H1 (cell line): ENCODE measurements at regions not wholly inside any gene's neighbourhood (a gene's known extent, or its start where the extent isn't known, plus 50 kb on each side); places are given as distances from the start of the nearest gene placed in this dataset.

Experiments used
- HDAC6 ChIP-seq: IDR thresholded peaks from one replicate; pipeline ENCODE4 v1.7.1; 2012; ENCODE audit warnings: low read depth, mild to moderate bottlenecking, inconsistent platforms, low read length, moderate library complexity
- NRF1 ChIP-seq: IDR thresholded peaks from 2 replicates; pipeline ENCODE4 v1.6.1; 2011; ENCODE audit warnings: mild to moderate bottlenecking, low read depth, low read length, improper control_type of control experiment
- POLR2AphosphoS5 ChIP-seq: IDR thresholded peaks from 2 replicates; pipeline ENCODE4 v1.6.1; 2011; ENCODE audit warnings: low read depth, low read length
- RBBP5 ChIP-seq: IDR thresholded peaks from 2 replicates; pipeline ENCODE4 v1.7.1; 2012; ENCODE audit warnings: low read depth, mild to moderate bottlenecking, inconsistent platforms, low read length, moderate library complexity, borderline replicate concordance
- USF2 ChIP-seq: IDR thresholded peaks from 2 replicates; pipeline ENCODE4 v1.6.1; 2011; ENCODE audit warnings: low read length, improper control_type of control experiment
- TF ChIP-seq, protein P1 (sequence below): IDR thresholded peaks from 2 replicates; pipeline ENCODE4 v1.6.1; 2011; ENCODE audit warnings: low read depth, mild to moderate bottlenecking, low read length; ENCODE audit not compliant: insufficient read depth

DNA sequence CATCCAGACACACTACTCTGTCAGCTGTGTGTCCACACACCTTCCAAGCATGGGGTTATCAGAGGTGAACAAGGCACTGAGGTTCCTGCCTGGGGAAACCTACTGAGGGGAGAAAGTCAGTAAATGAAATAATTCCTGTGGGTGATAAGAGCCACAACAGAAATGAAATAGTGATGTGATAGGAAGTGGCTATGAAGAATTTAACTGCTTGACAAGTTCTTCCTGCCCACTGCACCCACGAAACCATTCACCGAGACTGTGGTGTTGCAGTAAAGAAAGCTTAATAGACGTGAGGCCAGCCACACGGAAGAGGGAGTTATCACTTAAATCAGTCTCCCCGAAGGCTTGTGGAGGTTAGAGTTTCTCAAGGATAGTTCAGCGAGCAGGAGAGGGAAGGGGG is 353.1 kb downstream of the UQCRFS1 start (continued):
- TF ChIP-seq POLR2AphosphoS5 (no peak), RBBP5 (no peak), NRF1 (no peak), USF2 (no peak), HDAC6 (no peak)
- TF ChIP-seq, protein P1, sequence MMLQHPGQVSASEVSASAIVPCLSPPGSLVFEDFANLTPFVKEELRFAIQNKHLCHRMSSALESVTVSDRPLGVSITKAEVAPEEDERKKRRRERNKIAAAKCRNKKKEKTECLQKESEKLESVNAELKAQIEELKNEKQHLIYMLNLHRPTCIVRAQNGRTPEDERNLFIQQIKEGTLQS = no peak
